ENCODE measurements at regions not wholly inside any gene's neighbourhood (a gene's known extent, or its start where the extent isn't known, plus 50 kb on each side); places are given as distances from the start of the nearest gene placed in this dataset.
"Not testable (repeated sequence)": the region's sequence is repeated elsewhere in the genome, so short reads cannot be mapped to it uniquely, and the experiment has no call there.

- not testable (repeated sequence) for DNase-seq
These were observed 661.8 kb downstream of the GLUD2 start for GRCh38 chrX:121709236-121709635.

- DNase-seq = no peak
These were observed 686.1 kb downstream of the GLUD2 start for GRCh38 chrX:121733514-121733913.

- DNase-seq = no peak
These were observed 698.7 kb downstream of the GLUD2 start for GRCh38 chrX:121746105-121746504.

GRCh38 chrX:121753602-121754001 lies 706.2 kb downstream of the GLUD2 start:
- not testable (repeated sequence) for DNase-seq

- no peak for DNase-seq
These were observed 706.9 kb downstream of the GLUD2 start for GRCh38 chrX:121754301-121754700.

- no peak for DNase-seq
These were observed 708.1 kb downstream of the GLUD2 start for GRCh38 chrX:121755541-121755940.

GRCh38 chrX:121761845-121762244 lies 714.4 kb downstream of the GLUD2 start:
- no peak for DNase-seq

GRCh38 chrX:121763671-121764070 lies 716.3 kb downstream of the GLUD2 start:
- DNase-seq = no peak

GRCh38 chrX:121768210-121768609 lies 720.8 kb downstream of the GLUD2 start:
- not testable (repeated sequence) for DNase-seq

GRCh38 chrX:121781991-121782390 lies 734.6 kb downstream of the GLUD2 start:
- no peak for DNase-seq

- DNase-seq = no peak
These were observed 735.1 kb downstream of the GLUD2 start for GRCh38 chrX:121782544-121782943.

- no peak for DNase-seq
These were observed 735.6 kb downstream of the GLUD2 start for GRCh38 chrX:121782976-121783375.

GRCh38 chrX:121802881-121803412 lies 755.5 kb downstream of the GLUD2 start:
- no peak for DNase-seq

GRCh38 chrX:121823406-121823805 lies 776.0 kb downstream of the GLUD2 start:
- DNase-seq = no peak

GRCh38 chrX:121831601-121832000 lies 784.2 kb downstream of the GLUD2 start:
- no peak for DNase-seq

GRCh38 chrX:121832446-121832845 lies 785.0 kb downstream of the GLUD2 start:
- no peak for DNase-seq

GRCh38 chrX:121836000-121836399 lies 788.6 kb downstream of the GLUD2 start:
- DNase-seq = no peak

GRCh38 chrX:121851033-121851432 lies 803.6 kb downstream of the GLUD2 start:
- no peak for DNase-seq

- no peak for DNase-seq
These were observed 806.6 kb downstream of the GLUD2 start for GRCh38 chrX:121853762-121854613.

GRCh38 chrX:121854614-121854911 lies 807.2 kb downstream of the GLUD2 start:
- no peak for DNase-seq

GRCh38 chrX:121858867-121859647 lies 811.6 kb downstream of the GLUD2 start:
- no peak for DNase-seq

- DNase-seq = no peak
These were observed 816.6 kb downstream of the GLUD2 start for GRCh38 chrX:121863976-121864375.

- no peak for DNase-seq
These were observed 817.2 kb downstream of the GLUD2 start for GRCh38 chrX:121864561-121864960.

- DNase-seq = no peak
These were observed 822.6 kb downstream of the GLUD2 start for GRCh38 chrX:121869876-121870477.
